ENCODE measurements at regions not wholly inside any gene's neighbourhood (a gene's known extent, or its start where the extent isn't known, plus 50 kb on each side); places are given as distances from the start of the nearest gene placed in this dataset.

- Histone ChIP-seq H2AFZ (ENCODE audit: low read depth, low read length) (no peak overlapping the region), H3K27ac (ENCODE audit: extremely low read depth, low read depth, low read length) (no peak overlapping the region), H3K4me1 (replicated peaks in 1 of 2; ENCODE audit: control insufficient read depth in 2 of 2, insufficient read depth in 2 of 2, low read length in 2 of 2) (no peaks in the 10 kb centered on the region; a peak in 1 of 5 replicates), H4K20me1 (replicated peaks; ENCODE audit: control insufficient read depth, insufficient read depth, low read length) (peaks cover 7% of the 10 kb centered on the region; the same call in 1 of the 2 replicates), H3K79me2 (ENCODE audit: control insufficient read depth, insufficient read depth, low read length) (peaks cover 16% of the 10 kb centered on the region), H3K4me2 (ENCODE audit: insufficient read depth, low read length) (no peak overlapping the region), H3K9me1 (ENCODE audit: control insufficient read depth, insufficient read depth, low read length) (no peaks in the 10 kb centered on the region), H3K9me3 (replicated peaks; ENCODE audit: control insufficient read depth, insufficient read depth, low read depth, low read length) (no peaks in the 10 kb centered on the region), H3K9ac (ENCODE audit: insufficient read depth in 1 of 2, low read depth in 2 of 2, low read length in 2 of 2) (no peak overlapping the region), H3K4me3 (no peak overlapping the region), H3K36me3 (ENCODE audit: control insufficient read depth, insufficient read depth, low read length) (peaks cover 63% of the 10 kb centered on the region; the same call in 2 of the 3 replicates), H3K27me3 (ENCODE audit: control insufficient read depth in 2 of 2, insufficient read depth in 2 of 2, low read length in 2 of 2) (no peaks in the 10 kb centered on the region)
- no peak for FAIRE-seq
- POLR2A ChIA-PET = interaction anchor here (1.2 kb wide), 2 partner anchors 12 to 28 kb away, joined by 3 to 5 read pairs; no protein-coding TSS in a partner anchor
- intact Hi-C loops (cut with micrococcal nuclease) = no loop called here
- ATAC-seq = no peak
- BruUV-seq (replicated peaks) = no TSS peak
- no peak for TF ChIP-seq ZNF644 (tag; IDR thresholded peaks at IDR 0.05; ENCODE audit: low read depth)
- TF ChIP-seq TRIM24 (IDR thresholded peaks at IDR 0.05) = no peak
- TF ChIP-seq ZNF175 (CRISPR knock-in tag; IDR thresholded peaks at IDR 0.05; ENCODE audit: low read depth) = no peak
- TF ChIP-seq E2F4 (CRISPR knock-in tag; IDR thresholded peaks at IDR 0.05; ENCODE audit: low read depth) = no peak
- no peak for TF ChIP-seq MBD2 (IDR thresholded peaks at IDR 0.05; ENCODE audit: borderline replicate concordance, low read depth)
- TF ChIP-seq MED1 (CRISPR knock-in tag; IDR thresholded peaks at IDR 0.05; ENCODE audit: borderline replicate concordance) = no peak
- no peak for TF ChIP-seq HDAC3 (IDR thresholded peaks at IDR 0.05; ENCODE audit: borderline replicate concordance, partially characterized antibody)
- DNase-seq (ENCODE audit: extremely low read depth in 1 of 4, low spot score in 3 of 4) = no peak
- in situ Hi-C loops (cut with MboI) = no loop called here
- CTCF ChIA-PET (ENCODE audit: low intra/inter-chr PET ratio) = no interaction called here
Observed at GRCh38 chr22:35202376-35202775, 54.9 kb upstream of the HMGXB4 start.
